Stimulated activated CD4-positive, alpha-beta T cell treated with anti-CD3 and anti-CD28 coated beads, Interleukin-1b, Interleukin-23, amount 100 ng/mL, for 4 hours (primary cell): ENCODE measurements at regions not wholly inside any gene's neighbourhood (a gene's known extent, or its start where the extent isn't known, plus 50 kb on each side); places are given as distances from the start of the nearest gene placed in this dataset.
A peak's percentile ranks its signal among the peaks of the same experiment; 100 is the strongest.

Experiments used
- DNase-seq, 2 donors: peaks; one replicate each; pipeline ENCODE4 v3.0.0-alpha.2; 2020; ENCODE audit warnings: low read depth in 2 of 2

DNA sequence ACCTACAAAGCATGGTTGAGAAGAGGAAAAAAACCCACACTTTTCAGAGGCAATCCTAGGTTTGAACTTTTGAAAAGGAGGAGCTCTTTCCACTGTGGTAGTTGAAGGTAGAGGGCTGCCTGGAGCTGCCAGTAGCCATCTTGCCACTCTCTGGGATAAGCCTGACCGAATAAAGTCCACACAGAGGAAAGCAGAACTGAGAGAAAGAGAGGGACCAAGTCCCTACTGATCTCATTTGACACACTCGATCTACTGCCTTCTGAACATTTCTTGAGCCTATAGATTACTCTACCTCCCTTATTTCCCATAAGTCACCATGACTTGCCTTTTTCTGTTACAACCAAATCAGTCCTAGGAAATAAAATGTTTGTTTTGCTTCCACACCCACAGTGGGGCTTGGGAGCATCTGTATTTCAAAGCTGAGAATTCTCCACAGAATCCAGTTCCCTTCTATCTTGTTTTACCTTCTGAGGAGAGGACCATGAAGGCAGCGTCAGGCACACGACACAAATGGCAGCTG is 147.0 kb upstream of the PTPRK start:
- DNase-seq: no peak

- no peak for DNase-seq
Measured at GRCh38 chr6:128666405-128666804, 146.0 kb upstream of the PTPRK start.

- DNase-seq: no peak
Measured at GRCh38 chr6:128663238-128663637, 142.8 kb upstream of the PTPRK start.

GRCh38 chr6:128659878-128660622 is 139.7 kb upstream of the PTPRK start:
- no peak for DNase-seq

DNA sequence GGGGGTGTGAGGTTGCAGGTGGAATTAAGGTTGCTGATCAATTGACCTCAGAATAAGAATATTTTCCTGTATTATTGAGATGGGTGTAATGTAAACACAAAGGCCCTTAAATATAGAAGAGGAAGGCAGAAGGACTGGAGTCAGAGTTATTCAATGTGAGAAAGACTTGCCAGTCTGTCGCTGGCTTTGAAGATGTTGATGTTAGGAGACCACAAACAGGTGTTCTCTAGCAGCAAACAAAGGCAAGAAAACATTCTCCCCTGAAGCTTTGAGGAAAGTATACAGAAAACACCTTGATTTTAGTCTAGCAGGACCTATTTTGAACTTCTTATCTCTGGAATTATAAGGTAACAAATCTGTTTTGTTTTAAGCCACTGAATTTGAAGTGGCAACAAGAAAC is 138.9 kb upstream of the PTPRK start:
- no peak for DNase-seq

GRCh38 chr6:128657181-128657580 is 136.8 kb upstream of the PTPRK start:
- no peak for DNase-seq

DNA sequence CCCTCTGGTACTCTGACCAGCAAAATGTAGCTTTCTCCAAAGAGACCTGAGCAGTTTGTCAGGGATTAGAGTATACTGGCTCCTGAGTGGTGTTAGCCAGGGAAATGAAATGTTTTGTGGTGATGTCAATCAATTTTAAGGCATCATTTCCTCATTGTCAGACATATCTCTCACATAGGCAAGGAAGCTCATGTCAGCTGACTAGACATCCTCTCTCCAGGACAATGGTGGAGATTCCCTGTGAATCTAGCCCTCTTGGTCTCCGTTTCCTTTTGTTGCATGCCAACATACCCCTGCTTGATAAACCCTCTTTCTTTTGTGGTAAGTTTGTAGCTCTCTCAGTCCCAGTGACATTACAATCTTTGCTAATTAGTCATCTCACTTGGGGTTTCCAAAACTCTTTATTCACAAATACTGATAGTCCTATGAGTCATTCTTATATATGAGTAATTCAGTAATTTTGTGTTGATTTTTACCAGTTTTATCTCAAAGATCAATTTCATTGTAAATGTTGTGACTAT is 135.6 kb upstream of the PTPRK start:
- peak in 1 of 2 donors; percentile 1 for DNase-seq

DNA sequence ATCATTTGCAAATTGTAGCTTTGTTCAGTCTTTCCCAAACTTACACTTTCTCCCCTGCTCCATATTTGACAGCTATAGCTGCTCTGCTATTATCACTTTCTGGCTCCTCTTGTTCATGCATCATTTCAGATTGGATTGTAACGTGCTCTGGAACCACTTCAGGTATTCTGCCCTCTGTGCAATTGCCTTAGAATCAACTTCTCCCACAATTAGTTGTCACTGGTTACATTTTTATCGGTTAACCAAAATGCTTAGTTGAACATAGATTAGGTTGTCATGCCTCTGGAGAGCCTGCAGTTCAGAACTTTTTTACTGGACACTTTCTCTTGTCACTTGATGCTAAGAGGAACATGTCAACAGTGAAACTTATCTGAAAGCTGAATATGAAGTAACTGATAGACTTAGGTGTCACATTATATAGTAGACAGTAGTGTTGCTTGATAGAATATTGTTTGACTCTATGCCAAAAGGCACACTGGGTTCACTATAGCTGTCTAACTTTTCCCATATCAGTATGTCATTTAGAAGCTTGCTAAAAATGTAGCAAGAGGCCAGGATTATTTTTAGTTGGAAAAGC is 127.7 kb upstream of the PTPRK start:
- DNase-seq: no peak

- DNase-seq: no peak
Measured at GRCh38 chr6:128642132-128642531, 121.7 kb upstream of the PTPRK start.

GRCh38 chr6:128641703-128642102 is 121.3 kb upstream of the PTPRK start:
- no peak for DNase-seq

DNA sequence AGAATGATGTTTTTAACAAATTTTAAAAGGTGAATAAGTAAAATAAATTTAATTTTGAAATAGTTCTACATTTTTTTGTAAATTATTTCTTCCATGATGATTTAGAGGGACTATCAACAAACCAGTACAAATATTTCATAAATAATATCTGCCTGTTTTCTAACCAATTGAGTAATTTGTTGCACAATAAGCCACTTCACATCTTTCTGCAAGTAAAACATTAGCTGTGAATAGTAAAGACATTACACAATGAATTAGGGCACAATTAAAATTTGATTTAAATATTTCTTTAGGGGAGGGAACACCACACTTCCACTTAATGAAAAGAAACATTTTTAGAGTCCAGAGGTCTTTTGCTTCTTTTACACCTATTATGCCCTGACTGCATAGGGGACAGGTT is 118.4 kb upstream of the PTPRK start:
- DNase-seq: no peak

DNA sequence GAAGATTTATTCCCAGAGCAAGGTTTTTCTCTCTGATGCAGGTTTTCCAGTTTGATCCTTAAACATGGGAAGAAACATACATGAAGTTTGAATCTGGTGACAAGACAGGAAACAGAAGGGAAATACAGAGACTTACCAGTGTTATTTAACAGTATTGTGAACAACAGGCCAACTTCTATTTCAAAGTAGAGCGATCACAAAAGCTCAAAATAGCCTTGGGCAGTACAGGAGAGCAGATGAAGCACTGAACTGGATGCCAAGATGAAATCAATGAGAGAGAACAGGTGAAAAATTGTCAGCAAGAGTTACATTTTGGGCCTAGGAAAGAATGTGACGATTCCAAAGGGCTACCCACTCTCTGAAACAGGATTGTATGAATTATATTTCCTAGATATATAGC is 114.8 kb upstream of the PTPRK start:
- DNase-seq: no peak

DNA sequence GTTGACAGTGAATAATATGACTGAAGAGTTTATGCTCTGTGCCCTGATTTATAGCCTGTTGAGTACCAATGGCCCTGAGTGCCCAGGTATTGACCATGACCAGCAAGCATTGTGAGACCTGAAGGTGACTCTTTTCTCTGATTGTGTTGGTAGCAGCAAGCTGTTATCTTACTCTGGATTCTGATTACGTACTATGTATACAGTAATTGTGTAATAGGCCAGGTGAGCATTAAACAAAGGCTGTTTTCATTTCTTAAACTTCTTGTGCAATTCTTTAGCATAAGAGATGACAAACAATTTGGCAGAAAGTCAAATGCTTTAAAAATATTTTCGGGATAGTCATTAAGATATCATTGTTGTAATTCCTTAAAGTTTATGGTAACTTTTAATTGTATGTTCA is 111.7 kb upstream of the PTPRK start:
- DNase-seq: no peak

DNA sequence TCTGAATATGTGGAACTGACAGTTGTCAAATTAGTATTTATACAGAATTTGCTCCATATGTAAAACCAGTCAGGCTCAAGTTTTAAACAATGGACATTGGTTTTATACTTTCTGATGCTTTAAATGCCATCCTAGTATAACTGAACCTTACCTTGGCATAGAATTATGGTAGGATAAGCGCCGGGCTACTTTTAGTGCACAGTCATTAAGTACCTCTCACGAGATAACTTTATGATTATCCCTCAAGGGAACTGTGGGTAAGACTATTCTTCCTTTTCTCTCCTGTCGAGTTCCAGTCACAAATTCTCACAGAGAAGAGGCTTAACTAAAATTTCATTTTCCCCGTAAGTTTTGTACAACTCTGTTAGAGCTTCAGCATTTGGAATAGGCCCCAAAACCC is 110.6 kb upstream of the PTPRK start:
- no peak for DNase-seq

DNA sequence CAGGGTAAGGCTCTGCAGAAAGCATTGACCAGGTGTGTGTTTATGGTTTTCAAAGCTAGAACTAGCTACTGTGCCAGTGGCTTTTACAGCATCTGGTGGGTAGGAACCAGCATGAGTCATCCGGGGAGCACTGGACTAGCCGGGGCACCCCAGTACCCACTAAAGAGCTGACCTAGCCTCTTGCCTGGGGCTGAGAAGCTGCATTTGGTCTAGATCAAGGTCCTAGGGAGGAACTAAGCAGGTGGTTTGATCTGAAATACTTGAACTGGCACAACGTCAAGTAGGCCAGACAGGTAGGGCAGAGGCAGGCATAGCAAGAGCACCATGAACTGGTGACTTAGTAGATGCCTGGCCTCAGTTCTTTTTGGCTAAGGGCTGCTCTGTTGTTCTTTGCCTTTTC is 109.8 kb upstream of the PTPRK start:
- no peak for DNase-seq

DNA sequence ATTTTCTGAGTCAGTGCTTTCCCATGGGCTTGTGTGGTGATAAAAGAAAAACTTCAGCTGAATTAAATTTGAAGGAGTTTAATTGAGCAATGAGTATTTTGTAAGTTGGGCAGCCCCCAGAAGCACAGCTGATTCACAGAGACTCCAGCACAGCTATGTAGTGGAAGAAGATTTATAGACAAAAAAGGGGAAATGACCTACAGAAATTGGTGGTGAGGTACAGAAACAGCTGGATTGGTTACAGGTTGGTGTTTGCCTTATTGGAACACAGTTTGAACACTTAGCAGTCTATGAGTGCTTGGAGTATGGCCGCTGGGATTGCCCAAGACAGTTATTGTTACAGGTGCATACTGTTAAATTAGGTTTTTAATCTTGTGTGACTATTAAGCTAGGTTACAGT is 96.9 kb upstream of the PTPRK start:
- no peak for DNase-seq

- no peak for DNase-seq
Measured at GRCh38 chr6:128616342-128616741, 95.9 kb upstream of the PTPRK start.

DNA sequence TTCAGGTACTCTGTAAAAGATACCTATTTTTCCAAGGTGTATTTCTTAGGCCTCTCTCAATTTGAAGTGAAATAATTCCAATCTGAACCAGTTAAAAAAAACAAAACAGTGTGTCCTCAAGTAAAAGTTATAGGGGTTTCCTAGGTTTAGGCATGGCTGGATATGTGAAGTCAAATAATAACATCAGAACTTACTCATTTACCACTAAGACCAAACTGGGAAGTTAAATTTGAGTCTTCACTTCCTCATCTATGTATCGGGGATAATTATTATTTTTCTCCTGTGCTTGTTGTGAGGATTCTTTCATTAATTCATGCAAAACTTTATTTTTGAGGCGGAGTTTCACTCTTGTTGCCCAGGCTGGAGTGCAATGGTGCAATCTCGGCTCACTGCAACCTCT is 86.2 kb upstream of the PTPRK start:
- DNase-seq: no peak

GRCh38 chr6:128605961-128606360 is 85.6 kb upstream of the PTPRK start:
- no peak for DNase-seq

DNA sequence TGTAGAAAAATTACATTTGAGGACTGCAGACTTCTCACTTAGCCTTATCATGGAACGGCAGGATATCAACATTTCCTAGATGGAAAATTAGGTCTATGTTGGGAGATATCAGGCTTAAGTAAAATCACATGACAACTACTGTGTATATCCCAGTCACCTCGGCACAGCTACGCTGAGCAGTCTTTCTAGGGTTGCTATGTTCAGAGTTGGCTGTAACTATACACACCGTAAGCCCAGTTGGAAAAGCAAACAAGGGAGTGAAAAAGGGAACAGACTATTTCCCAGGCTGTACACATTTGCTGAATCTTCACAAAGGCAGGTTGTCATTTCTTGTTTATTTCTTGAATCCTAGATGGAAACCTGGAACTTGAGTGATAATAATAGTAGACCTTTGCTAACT is 80.7 kb upstream of the PTPRK start:
- no peak for DNase-seq

- DNase-seq: no peak
Measured at GRCh38 chr6:128600397-128600951, 80.1 kb upstream of the PTPRK start.

GRCh38 chr6:128599036-128599435 is 78.6 kb upstream of the PTPRK start:
- DNase-seq: no peak

DNA sequence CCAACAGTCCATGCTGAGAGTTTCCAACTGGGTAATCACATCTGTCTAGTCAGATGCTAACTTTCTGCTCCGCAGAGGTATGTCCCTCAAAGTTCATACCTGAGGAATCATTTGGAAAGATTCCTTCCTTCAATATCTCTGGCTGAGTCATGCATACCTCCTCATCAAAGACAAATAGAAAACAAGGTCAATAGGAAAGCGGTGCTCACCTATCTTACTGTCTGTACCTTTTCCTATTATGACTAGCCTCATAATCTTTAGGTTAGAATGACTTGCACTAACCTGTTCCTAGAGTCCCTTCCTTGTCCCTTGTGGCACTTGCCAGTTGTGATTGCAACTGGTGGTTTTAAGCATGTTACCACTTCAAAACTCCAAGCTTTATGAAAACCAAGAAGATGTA is 78.2 kb upstream of the PTPRK start:
- no peak for DNase-seq
